ENCODE measurements at regions not wholly inside any gene's neighbourhood (a gene's known extent, or its start where the extent isn't known, plus 50 kb on each side); places are given as distances from the start of the nearest gene placed in this dataset.

DNA sequence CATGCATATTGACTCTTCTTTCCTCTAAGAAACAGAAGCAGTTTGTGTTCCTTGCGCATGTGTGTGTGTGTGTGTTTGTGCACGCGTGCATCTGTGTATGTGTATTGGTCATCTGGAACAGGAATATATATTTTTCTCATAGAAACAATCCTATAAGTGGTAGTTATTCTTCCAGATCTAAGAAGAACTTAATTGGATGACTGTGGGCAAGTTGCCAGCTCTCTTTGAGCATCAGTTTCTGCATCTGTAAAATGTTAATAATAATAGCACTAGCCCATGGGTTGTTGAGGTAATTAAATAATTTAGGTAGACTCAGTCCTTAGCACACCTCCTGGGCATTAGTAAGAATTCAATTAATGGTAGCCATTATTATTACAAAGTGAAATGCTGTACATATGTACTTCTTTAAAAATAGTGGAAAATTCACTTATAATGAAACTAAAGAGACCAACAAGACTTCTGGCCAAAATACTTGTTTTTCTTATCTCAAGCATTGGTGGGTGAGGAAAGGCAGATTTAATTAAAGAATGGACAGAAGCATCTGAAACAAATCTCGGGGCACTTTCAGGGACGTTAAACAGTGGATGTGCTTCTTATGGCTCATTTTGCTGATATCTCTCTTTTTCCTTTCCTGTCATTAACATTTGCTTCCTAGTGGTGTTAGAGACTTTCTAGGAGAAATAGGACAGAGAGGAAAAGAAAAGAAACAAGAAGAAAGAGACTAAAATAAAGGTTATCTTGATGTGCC is 124.9 kb upstream of the HABP2 start:
- no peak overlapping the region for H3K27ac ChIP-seq (ENCODE audit: low read depth, low read length, poor library complexity, severe bottlenecking)
- H3K4me3 ChIP-seq (ENCODE audit: low read depth, low read length, poor library complexity, severe bottlenecking): no peak overlapping the region
- H3K9me2 ChIP-seq (ENCODE audit: insufficient read depth, low read length): no peaks in the 10 kb centered on the region
- H3K36me3 ChIP-seq (ENCODE audit: insufficient read depth, low read length): no peaks in the 10 kb centered on the region
- H4K20me1 ChIP-seq (ENCODE audit: insufficient read depth, low read length): no peaks in the 10 kb centered on the region
- no peak for DNase-seq (ENCODE audit: low spot score)
- ChIA-PET POLR2A (no interaction called here), CTCF (ENCODE audit: unreplicated experiment) (no interaction called here)
- intact Hi-C loops (cut with micrococcal nuclease; ENCODE audit: unreplicated experiment): no loop called here
- TF ChIP-seq, protein P1, sequence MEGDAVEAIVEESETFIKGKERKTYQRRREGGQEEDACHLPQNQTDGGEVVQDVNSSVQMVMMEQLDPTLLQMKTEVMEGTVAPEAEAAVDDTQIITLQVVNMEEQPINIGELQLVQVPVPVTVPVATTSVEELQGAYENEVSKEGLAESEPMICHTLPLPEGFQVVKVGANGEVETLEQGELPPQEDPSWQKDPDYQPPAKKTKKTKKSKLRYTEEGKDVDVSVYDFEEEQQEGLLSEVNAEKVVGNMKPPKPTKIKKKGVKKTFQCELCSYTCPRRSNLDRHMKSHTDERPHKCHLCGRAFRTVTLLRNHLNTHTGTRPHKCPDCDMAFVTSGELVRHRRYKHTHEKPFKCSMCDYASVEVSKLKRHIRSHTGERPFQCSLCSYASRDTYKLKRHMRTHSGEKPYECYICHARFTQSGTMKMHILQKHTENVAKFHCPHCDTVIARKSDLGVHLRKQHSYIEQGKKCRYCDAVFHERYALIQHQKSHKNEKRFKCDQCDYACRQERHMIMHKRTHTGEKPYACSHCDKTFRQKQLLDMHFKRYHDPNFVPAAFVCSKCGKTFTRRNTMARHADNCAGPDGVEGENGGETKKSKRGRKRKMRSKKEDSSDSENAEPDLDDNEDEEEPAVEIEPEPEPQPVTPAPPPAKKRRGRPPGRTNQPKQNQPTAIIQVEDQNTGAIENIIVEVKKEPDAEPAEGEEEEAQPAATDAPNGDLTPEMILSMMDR (conservative IDR thresholded peaks at IDR 0.05; ENCODE audit: low read length): no peak
- TF ChIP-seq EZH2phosphoT487 (IDR thresholded peaks at IDR 0.05; ENCODE audit: borderline replicate concordance, low read depth, low read length): no peak
- H3K4me1 ChIP-seq (ENCODE audit: insufficient read depth, low read length, poor library complexity, severe bottlenecking): no peaks in the 10 kb centered on the region
- no peak overlapping the region for H3K4me2 ChIP-seq (ENCODE audit: low read length)
- no peak overlapping the region for H2AFZ ChIP-seq (ENCODE audit: low read length)
- no peaks in the 10 kb centered on the region for H3K79me2 ChIP-seq (ENCODE audit: insufficient read depth, low read depth, low read length)
- no TSS peak for BruUV-seq (replicated peaks)
- H3K9me3 ChIP-seq (ENCODE audit: low read length): no peaks in the 10 kb centered on the region

DNA sequence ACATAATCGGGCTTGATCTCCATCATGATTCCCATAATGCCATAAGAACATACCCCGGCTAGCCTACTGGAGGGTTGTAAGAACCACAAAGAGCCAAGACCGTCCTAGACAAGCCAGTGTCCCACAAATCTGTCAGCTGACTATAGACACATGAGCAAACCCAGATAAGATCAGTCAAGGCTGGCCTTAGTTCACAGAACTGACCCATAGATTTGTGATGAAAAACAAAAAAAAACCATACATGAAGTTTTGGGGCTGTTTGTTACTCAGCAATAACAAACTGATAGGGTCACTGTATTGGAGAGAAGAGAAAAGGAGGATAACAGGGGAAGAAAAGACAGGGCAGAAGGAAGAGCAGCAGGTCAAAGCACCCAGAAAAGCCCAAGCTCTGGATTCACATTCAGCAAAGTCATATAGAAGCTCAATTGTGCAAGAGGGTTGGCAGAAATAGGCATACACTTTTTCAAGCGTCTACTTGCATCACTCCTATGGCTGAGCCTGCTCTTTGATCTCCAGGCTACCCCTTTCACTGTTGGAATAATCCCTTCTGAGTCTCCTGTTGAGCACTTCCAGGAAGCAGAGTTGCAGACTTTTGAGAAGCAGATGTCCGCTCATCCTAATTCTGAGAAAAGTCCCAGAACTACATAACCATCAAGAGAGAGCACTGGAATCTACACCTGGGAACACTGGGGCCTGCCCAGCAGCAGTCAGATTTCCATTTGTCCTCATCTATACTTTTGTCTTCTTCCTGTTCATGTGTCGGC is 122.0 kb upstream of the HABP2 start:
- H3K36me3 ChIP-seq (ENCODE audit: insufficient read depth, low read length): no peaks in the 10 kb centered on the region
- intact Hi-C loops (cut with micrococcal nuclease; ENCODE audit: unreplicated experiment): no loop called here
- H3K4me1 ChIP-seq (ENCODE audit: insufficient read depth, low read length, poor library complexity, severe bottlenecking): no peaks in the 10 kb centered on the region
- no peak overlapping the region for H3K27ac ChIP-seq (ENCODE audit: low read depth, low read length, poor library complexity, severe bottlenecking)
- no peaks in the 10 kb centered on the region for H3K79me2 ChIP-seq (ENCODE audit: insufficient read depth, low read depth, low read length)
- no TSS peak for BruUV-seq (replicated peaks)
- DNase-seq (ENCODE audit: low spot score): no peak
- no peaks in the 10 kb centered on the region for H3K9me3 ChIP-seq (ENCODE audit: low read length)
- ChIA-PET CTCF (ENCODE audit: unreplicated experiment) (no interaction called here), POLR2A (no interaction called here)
- no peaks in the 10 kb centered on the region for H3K9me2 ChIP-seq (ENCODE audit: insufficient read depth, low read length)
- TF ChIP-seq, protein P1 (conservative IDR thresholded peaks at IDR 0.05; ENCODE audit: low read length): no peak
- TF ChIP-seq EZH2phosphoT487 (IDR thresholded peaks at IDR 0.05; ENCODE audit: borderline replicate concordance, low read depth, low read length): no peak
- H3K4me3 ChIP-seq (ENCODE audit: low read depth, low read length, poor library complexity, severe bottlenecking): no peak overlapping the region
- no peaks in the 10 kb centered on the region for H4K20me1 ChIP-seq (ENCODE audit: insufficient read depth, low read length)
- no peak overlapping the region for H3K4me2 ChIP-seq (ENCODE audit: low read length)
- no peak overlapping the region for H2AFZ ChIP-seq (ENCODE audit: low read length)
